H9 (cell line): ENCODE measurements at regions not wholly inside any gene's neighbourhood (a gene's known extent, or its start where the extent isn't known, plus 50 kb on each side); places are given as distances from the start of the nearest gene placed in this dataset.

Experiments used
- DNase-seq: peaks from one replicate; pipeline ENCODE4 v3.0.0-alpha.2; 2017
- H2AFZ ChIP-seq: one replicate; pipeline ENCODE4 v1.6.1; 2013; ENCODE audit warnings: mild to moderate bottlenecking, low read length, control low read depth, moderate library complexity
- H2AK5ac ChIP-seq: 2 replicates; pipeline ENCODE4 v1.6.1; 2013; ENCODE audit warnings: low read length, control low read depth, mixed read lengths; ENCODE audit not compliant: insufficient read length
- H2BK120ac ChIP-seq: one replicate; pipeline ENCODE4 v1.6.1; 2013; ENCODE audit warnings: low read depth, mild to moderate bottlenecking, low read length, control low read depth, inconsistent platforms; ENCODE audit not compliant: poor library complexity, severe bottlenecking
- H2BK12ac ChIP-seq: 2 replicates; pipeline ENCODE4 v1.6.1; 2013; ENCODE audit warnings: low read length, control low read depth, mixed read lengths, low read depth; ENCODE audit not compliant: insufficient read length
- H2BK15ac ChIP-seq: 2 replicates; pipeline ENCODE4 v1.6.1; 2013; ENCODE audit warnings: low read depth, low read length, control low read depth
- H2BK20ac ChIP-seq: one replicate; pipeline ENCODE4 v1.6.1; 2013; ENCODE audit warnings: low read depth, mild to moderate bottlenecking, low read length, control low read depth, inconsistent platforms; ENCODE audit not compliant: poor library complexity, severe bottlenecking
- H2BK5ac ChIP-seq: 2 replicates; pipeline ENCODE4 v1.6.1; 2013; ENCODE audit warnings: low read length, control low read depth, mixed read lengths; ENCODE audit not compliant: insufficient read length
- H3K14ac ChIP-seq: 2 replicates; pipeline ENCODE4 v1.6.1; 2013; ENCODE audit warnings: low read length, control low read depth; ENCODE audit not compliant: insufficient read depth
- H3K18ac ChIP-seq: 2 replicates; pipeline ENCODE4 v1.6.1; 2013; ENCODE audit warnings: low read depth, mild to moderate bottlenecking, mixed read lengths, low read length, control low read depth; ENCODE audit not compliant: insufficient read length
- H3K23ac ChIP-seq: 2 replicates; pipeline ENCODE4 v1.6.1; 2013; ENCODE audit warnings: low read length, control low read depth, mixed read lengths, low read depth; ENCODE audit not compliant: insufficient read length
- H3K23me2 ChIP-seq: 2 replicates; pipeline ENCODE4 v1.6.1; 2013; ENCODE audit warnings: low read depth, mild to moderate bottlenecking, mixed read lengths, low read length, control low read depth; ENCODE audit not compliant: insufficient read length, poor library complexity, severe bottlenecking
- H3K27ac ChIP-seq: 2 replicates; pipeline ENCODE4 v1.5.1; 2013; ENCODE audit warnings: low read length, control low read depth, mixed read lengths, low read depth; ENCODE audit not compliant: insufficient read length
- H3K27me3 ChIP-seq: 2 replicates; pipeline ENCODE4 v1.6.1; 2013; ENCODE audit warnings: low read length, control low read depth, inconsistent platforms; ENCODE audit not compliant: insufficient read depth
- H3K4ac ChIP-seq: 2 replicates; pipeline ENCODE4 v1.6.1; 2013; ENCODE audit warnings: low read depth, mild to moderate bottlenecking, control low read depth, inconsistent platforms, low read length, moderate library complexity
- H3K4me1 ChIP-seq: 2 replicates; pipeline ENCODE4 v1.6.1; 2013; ENCODE audit warnings: low read length, control low read depth, inconsistent platforms; ENCODE audit not compliant: insufficient read depth
- H3K4me2 ChIP-seq: 2 replicates; pipeline ENCODE4 v1.6.1; 2013; ENCODE audit warnings: low read length, control low read depth, mixed read lengths; ENCODE audit not compliant: insufficient read length, insufficient read depth
- H3K56ac ChIP-seq: 2 replicates; pipeline ENCODE4 v1.6.1; 2013; ENCODE audit warnings: low read depth, mild to moderate bottlenecking, mixed read lengths, low read length, control low read depth; ENCODE audit not compliant: insufficient read length
- H3K79me1 ChIP-seq: 2 replicates; pipeline ENCODE4 v1.6.1; 2013; ENCODE audit warnings: low read depth, mild to moderate bottlenecking, moderate library complexity, low read length, control low read depth, inconsistent platforms; ENCODE audit not compliant: insufficient read depth, poor library complexity, severe bottlenecking
- H3K79me2 ChIP-seq: 2 replicates; pipeline ENCODE4 v1.6.1; 2013; ENCODE audit warnings: low read length, control low read depth, inconsistent platforms; ENCODE audit not compliant: insufficient read depth
- H3K9ac ChIP-seq: 2 replicates; pipeline ENCODE4 v1.6.1; 2013; ENCODE audit warnings: low read length, control low read depth, mixed read lengths; ENCODE audit not compliant: insufficient read length; ENCODE audit errors: extremely low read depth
- H3K9me3 ChIP-seq: one replicate; pipeline ENCODE4 v1.6.1; 2013; ENCODE audit warnings: low read depth, low read length, inconsistent platforms; ENCODE audit not compliant: control insufficient read depth
- H3T11ph ChIP-seq: one replicate; pipeline ENCODE4 v1.6.1; 2013; ENCODE audit warnings: mild to moderate bottlenecking, low read length, control low read depth, inconsistent platforms
- H4K20me1 ChIP-seq: one replicate; pipeline ENCODE4 v1.6.1; 2013; ENCODE audit not compliant: control insufficient read depth, insufficient read length, insufficient read depth
- H4K5ac ChIP-seq: 2 replicates; pipeline ENCODE4 v1.6.1; 2013; ENCODE audit warnings: low read depth, mild to moderate bottlenecking, mixed read lengths, low read length, control low read depth; ENCODE audit not compliant: insufficient read length
- H4K8ac ChIP-seq: replicated peaks from 2 replicates; pipeline ENCODE4 v1.6.1; 2013; ENCODE audit warnings: low read length, control low read depth, mixed read lengths, low read depth; ENCODE audit not compliant: insufficient read length
- H4K91ac ChIP-seq: 2 replicates; pipeline ENCODE4 v1.6.1; 2013; ENCODE audit warnings: low read depth, mild to moderate bottlenecking, moderate library complexity, mixed read lengths, low read length, control low read depth; ENCODE audit not compliant: insufficient read length
- H3K27ac Mint-ChIP-seq, 3 experiments: 2 replicates in 2 of 3; 3 replicates in 1 of 3; pipeline ENCODE4 v1.8.0; 2020 to 2021; ENCODE audit warnings: mixed read lengths in 3 of 3, mild to moderate bottlenecking in 1 of 3, moderate library complexity in 1 of 3
- H3K27me3 Mint-ChIP-seq: 2 replicates; pipeline ENCODE4 v1.8.0; 2021; ENCODE audit warnings: low read depth, mild to moderate bottlenecking, moderate library complexity, mixed read lengths
- H3K36me3 Mint-ChIP-seq, 3 experiments: 2 replicates in 2 of 3; 3 replicates in 1 of 3; pipeline ENCODE4 v1.8.0; 2020 to 2021; ENCODE audit warnings: low read depth in 3 of 3, mixed read lengths in 3 of 3; ENCODE audit not compliant: insufficient read depth in 1 of 3
- H3K4me1 Mint-ChIP-seq, 2 experiments: 2 replicates each; pipeline ENCODE4 v1.8.0; 2020; ENCODE audit warnings: mixed read lengths in 2 of 2
- H3K4me3 Mint-ChIP-seq, 2 experiments: 2 replicates in 1 of 2; 3 replicates in 1 of 2; pipeline ENCODE4 v1.8.0; 2020 to 2021; ENCODE audit warnings: mild to moderate bottlenecking in 2 of 2, mixed read lengths in 2 of 2, moderate library complexity in 1 of 2
- H3K9me3 Mint-ChIP-seq, 2 experiments: 2 replicates in 1 of 2; 3 replicates in 1 of 2; pipeline ENCODE4 v1.8.0; 2020; ENCODE audit warnings: mild to moderate bottlenecking in 2 of 2, mixed read lengths in 2 of 2, moderate library complexity in 1 of 2
- CTCF ChIP-seq: fragments of 200-600 bp; sonication (generic); conservative IDR thresholded peaks from 3 replicates; pipeline ENCODE4 v1.8.0; 2021; ENCODE audit warnings: antibody characterized with exemption, mild to moderate bottlenecking
- WGBS: extraction: QIAGEN DNeasy Blood & Tissue Kit; methylation state at CpG from one replicate; pipeline ENCODE4 v1.1.7; 2013; ENCODE audit warnings: missing lambda C conversion rate, low lambda C conversion rate, mixed read lengths; ENCODE audit not compliant: insufficient read length; ENCODE audit errors: extremely low coverage; 5-methylcytosine and 5-hydroxymethylcytosine counted together

DNA sequence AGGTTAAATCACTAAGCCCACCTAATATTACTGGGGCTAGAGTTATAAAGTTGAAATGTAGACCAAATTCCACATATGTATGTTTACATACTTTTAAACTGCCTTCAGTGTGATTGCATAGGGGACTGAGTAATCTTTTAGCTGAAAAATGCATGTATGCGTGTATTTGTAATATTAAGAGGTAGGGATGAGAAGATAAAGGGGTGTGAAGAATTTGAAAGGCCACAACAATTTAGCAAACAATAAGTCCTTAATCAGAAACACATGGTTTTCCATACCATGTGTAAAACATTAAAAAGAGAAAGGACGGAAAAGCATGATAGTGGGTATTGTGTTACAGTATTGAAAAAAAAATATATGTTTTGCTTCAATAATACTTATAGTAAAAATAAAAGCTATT, 919.9 kb upstream of the FLRT2 start:
- Histone ChIP-seq H3K4me1 (no peaks in the 10 kb centered on the region), H2BK5ac (no peak overlapping the region), H3K9me3 (no peaks in the 10 kb centered on the region), H4K5ac (no peak overlapping the region), H3K23me2 (no peaks in the 10 kb centered on the region), H3K14ac (no peak overlapping the region), H4K8ac (no peak overlapping the region), H3K9ac (no peak overlapping the region), H3K27me3 (no peaks in the 10 kb centered on the region), H2BK12ac (no peak overlapping the region), H3K27ac (no peak overlapping the region), H3K79me2 (no peaks in the 10 kb centered on the region), H3K23ac (no peak overlapping the region), H3K4ac (no peak overlapping the region), H2BK15ac (no peak overlapping the region), H3T11ph (no peak overlapping the region), H4K20me1 (no peaks in the 10 kb centered on the region), H3K79me1 (no peaks in the 10 kb centered on the region), H3K4me2 (no peak overlapping the region), H2BK120ac (no peak overlapping the region), H2AK5ac (no peak overlapping the region), H4K91ac (no peak overlapping the region), H3K56ac (no peak overlapping the region), H2BK20ac (no peak overlapping the region), H3K18ac (no peak overlapping the region), H2AFZ (no peak overlapping the region)
- Mint-ChIP-seq H3K4me3 (no peak overlapping the region), H3K9me3 (no peaks in the 10 kb centered on the region), H3K4me1 (no peaks in the 10 kb centered on the region), H3K27ac (no peak overlapping the region), H3K36me3 (no peaks in the 10 kb centered on the region), H3K27me3 (no peaks in the 10 kb centered on the region)
- DNase-seq: no peak
- TF ChIP-seq CTCF: no peak
- WGBS: no CpG with 5 or more reads among the region's 2 CpGs
